HG03432 (cell line): ENCODE measurements at regions not wholly inside any gene's neighbourhood (a gene's known extent, or its start where the extent isn't known, plus 50 kb on each side); places are given as distances from the start of the nearest gene placed in this dataset.

ENCODE experiments used
- ATAC-seq: cut with Tn5 transposase; IDR thresholded peaks from one replicate; pipeline ENCODE4 v1.9.1; 2021; ENCODE audit warnings: mild to moderate bottlenecking, moderate library complexity; ENCODE audit not compliant: unreplicated experiment

DNA sequence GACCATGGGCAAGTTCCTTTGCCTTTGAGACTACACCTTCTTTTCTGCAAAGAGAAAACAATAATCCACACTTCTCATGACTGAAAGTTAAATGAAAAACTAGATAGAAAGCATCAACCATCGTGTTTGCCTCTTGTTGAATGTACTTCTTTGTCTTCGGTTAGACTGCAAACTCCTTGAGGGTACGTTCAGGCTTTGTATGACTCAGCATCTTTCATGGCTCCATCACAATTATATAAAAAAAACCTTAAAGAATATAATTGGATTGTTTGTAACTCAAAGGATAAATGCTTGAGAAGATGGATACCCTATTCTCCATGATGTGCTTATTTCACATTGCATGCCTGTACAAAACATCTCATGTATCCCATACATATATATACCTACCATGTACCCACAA lies 439.2 kb downstream of the MAFB start:
- ATAC-seq: no peak

DNA sequence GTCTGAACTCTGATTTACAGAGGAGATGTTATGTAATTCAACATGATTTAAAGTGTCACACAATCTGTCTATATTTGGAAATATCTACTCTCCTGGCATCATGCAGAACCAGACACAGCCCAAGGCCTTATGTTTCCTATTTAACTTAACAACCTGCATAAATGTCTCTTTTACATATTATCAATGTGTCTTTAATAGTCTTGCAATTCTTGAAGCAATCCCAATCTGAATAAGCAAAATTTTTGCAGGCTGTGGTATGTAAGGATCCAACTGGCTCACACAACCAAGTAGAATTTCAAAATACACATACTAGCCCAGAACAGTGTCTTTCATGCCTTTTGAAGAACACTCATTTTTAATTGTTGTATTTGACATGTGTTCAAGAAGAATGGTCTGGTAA lies 443.2 kb downstream of the MAFB start:
- ATAC-seq: no peak

DNA sequence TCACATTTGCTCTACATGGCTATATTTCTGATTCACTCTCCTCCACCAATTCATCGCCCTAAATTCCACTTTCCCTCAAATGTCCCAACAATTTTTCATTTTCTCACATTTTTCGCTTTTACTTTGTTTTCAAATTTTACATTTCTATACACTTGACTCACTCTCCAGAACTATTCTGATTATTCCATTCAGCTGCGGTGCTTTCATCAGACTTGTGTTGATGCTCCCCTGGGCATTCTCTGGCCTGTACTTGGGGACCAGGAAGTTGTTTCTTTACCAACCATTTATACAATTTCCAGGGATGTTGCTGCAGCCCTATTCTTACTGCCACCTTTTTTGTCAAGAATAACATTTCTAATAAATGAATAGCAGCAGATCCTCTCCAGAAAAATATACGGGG lies 444.8 kb downstream of the MAFB start:
- ATAC-seq: no peak

DNA sequence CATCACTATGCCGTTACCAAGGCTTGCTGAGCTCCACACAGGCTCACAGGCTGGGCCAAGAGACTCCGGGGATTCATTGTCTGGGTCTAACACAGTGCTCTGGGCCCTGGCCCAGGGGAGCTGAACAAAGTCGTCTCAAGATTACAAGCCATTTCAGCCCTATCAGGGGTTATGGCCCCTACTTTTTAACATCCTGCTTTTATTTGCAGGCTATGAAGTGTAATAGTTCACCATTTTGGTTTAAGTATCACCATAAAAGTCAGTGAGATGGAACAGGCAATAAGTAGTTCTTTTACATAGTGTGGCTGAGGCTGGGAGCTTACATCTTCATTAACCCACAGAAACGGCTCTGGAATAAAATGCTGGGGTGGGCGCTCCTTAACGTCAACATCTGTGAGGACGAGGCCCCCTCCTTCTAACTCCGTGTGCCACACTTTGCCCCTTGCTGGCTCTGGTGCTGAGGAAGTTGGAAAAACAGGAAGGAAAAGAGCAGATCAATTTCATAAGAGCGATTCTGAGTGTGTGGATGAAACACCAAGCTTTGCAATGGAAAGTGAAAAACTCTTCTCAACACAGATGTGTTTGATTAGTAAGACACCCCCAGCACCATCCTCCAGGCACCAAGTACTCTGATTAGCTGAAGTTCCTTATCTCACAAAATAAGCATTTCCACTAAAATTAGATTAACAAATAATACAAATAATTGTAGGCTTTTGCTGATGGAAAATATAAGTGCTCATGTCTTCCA lies 447.3 kb downstream of the MAFB start:
- ATAC-seq: no peak

DNA sequence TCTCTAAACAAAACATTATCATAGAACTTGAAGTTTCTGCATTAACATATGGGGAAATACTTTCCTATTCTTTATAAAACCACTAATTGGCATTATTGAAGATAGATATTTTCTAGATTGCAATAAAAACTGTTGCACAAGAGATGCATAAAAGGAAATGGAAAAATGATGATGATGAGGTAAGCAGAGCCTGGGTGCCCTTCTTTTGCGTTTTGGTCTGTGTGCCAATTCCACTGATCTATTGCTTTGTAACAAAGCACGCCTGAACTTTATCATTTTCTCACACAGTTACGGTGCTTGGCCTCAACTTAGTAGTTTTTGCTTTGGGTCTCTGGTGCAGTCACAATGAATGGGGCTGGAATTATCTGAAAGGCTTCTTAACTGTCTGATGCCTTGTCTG lies 450.5 kb downstream of the MAFB start:
- no peak for ATAC-seq

DNA sequence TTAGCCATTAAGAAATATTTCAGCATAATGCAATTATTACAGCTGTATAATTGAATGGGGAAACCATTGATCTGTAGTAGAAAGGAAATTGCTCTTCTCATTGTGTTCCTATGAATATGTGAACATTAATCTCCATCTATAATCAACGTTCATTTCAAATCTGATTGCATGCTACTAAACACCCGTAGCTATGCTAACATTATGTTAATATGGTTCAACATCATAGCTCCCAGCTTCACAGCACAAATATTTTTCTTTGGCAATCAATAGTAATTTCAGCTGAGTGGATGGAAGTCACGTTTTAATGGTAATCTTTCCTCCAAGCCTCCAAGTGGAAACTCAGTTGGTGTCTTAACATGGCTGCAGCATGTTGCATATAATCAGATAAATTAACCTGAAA lies 454.4 kb downstream of the MAFB start:
- ATAC-seq: no peak

DNA sequence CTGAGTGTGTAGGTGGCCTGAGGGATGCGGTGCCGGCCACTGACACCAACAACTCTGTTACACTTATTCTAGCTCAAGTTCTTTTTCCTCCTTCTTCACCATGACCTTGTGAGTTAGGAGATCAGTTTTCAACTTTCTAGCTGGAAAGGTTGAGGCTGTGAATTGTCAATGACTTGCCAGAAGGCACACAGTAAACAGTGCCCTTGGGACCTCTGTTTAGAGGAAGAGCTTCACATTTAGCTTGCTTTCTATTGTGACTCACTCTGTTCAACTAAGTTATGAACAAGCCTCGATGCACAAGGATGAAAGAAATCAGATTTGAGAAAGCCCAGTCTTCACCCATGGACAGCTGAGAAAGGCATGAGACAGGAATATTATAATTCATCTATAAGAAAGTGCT lies 455.6 kb downstream of the MAFB start:
- no peak for ATAC-seq

DNA sequence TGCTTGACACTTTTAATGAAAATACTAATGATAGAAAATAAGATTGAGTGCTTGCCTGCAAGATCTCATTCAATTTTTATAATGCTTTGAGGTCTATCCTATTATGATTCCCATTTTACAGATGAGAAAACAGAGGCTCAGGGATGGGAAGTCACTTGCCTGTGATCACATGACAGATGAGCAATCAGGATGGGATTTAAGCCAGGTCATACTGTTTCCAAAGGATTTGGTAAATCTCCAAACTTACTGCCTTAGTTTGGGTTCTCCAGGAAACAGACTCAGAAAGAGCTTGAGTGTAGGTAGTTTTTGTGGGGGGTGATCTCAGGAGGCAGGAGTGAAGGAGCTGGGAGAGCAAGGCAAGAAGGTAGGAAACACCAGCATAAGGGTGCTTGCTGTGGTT lies 456.3 kb downstream of the MAFB start:
- no peak for ATAC-seq

DNA sequence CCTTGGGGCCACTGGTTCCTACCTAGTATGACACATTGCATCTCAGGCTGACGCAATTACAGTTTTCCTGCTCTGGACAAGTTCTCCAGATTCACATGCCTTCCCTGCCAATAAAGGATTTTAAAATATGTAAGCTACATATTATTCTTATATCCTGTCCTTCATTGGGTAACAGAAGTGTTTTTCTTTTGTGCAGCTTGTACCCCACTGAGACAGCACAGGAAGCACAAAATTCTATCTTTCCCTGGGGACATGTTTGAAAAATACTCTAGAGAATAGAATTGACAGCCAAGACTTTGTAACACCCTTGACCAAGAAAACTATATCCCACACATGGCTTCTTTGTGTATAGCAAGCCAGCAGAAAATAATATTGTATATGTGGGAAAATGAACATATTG lies 456.8 kb downstream of the MAFB start:
- no peak for ATAC-seq

DNA sequence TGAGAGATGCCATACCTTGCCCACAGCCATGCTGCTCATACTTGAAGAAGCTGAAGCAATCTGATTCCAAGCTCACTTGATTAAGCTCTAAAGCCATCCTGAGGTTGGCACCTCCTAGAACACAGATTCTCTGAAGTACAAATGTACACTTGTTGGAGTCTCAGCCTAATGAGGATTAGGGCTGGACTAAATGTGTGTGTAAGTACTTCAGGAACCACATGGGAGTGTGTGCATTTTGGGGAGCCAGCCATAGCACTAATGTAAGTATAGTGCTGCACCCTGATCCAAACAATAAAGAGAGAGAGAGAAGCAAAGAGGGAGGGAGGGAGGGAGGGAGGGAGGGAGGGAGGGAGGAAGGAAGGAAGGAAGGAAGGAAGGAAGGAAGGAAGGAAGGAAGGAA lies 458.6 kb downstream of the MAFB start:
- no peak for ATAC-seq

DNA sequence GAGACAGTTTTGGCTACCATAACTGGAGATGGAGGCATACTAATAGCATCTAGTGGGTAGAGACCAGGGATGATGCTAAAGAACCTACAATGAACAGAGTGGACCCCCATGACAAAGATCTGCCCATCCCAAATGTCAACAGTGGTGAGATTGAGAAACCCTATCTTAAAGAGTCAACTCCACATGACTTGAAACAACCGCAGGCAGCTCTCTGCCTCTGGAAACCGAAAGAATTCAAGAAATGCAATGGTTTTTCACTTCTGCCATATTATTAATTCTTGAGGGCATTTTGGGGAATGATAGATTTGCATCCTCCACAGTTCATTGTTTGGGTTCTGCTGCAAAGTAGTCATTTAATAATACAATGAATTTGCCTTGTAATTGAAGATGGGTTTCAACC lies 463.4 kb downstream of the MAFB start:
- no peak for ATAC-seq

DNA sequence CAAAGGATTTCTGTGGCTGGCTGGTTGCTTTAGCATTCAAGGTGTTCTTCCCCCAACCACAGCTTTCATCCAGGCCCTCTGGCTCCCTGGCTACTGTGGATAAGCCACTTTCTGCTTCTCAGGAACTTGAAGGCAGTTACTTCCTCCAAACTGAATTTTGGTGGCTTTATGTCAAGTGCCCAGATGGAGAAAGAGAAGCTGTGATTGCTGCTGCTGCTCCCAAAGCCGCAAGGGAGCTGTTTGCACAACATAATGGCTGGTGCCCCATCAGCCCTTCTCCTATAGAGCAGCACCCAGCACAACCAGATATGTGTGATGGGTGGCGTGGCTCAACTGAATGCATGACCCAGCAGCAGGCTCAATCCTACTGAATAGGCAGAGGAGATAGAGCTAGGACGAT lies 465.2 kb downstream of the MAFB start:
- ATAC-seq: no peak

DNA sequence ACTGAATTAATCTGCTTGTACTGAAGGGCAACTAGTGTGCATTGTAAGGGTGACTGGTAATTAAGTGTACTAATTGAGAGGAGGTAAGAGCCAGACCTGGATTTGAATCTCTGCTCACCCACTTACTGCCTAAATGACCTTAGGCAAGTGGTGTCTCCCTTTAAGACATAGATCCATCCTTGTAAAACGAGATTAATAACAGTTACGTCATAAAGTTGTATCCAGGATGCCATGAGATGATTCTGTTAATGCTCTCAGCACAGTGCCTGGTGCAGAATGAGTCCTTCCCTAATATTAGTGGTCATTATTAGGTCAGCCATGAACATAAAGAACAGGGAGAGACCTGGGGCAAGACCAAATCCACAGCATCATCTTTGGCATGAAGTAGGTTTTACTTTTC lies 470.1 kb downstream of the MAFB start:
- ATAC-seq: no peak

DNA sequence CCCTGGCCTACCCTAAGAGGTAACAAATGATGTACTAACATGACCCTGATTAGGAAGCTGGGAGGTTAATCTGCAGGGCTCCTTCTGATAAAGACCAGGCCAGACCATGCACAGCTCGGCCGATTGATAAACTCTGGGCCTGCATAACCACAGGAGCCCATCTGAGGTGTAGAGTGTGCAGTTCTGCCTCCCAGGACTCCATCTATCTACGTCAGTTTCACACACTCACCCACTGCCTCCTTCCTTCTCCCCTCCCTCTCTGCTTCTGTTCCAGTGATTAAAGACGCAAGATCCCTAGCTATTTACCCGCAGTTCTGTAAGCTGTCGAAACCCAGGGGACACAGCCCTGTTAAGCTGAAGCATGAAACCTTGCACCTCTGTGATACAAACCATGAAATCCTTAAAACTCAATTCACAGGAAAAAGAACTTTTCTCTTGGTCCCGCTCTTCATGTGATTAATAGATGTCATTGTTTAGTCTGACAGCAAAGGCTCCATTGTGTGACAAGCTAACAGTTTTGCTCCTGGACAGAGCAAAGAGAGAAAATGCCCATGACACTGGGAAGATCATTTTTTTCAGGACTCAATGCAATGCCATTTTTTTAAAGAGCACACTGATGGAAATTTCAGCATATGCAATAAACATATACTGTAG lies 470.6 kb downstream of the MAFB start:
- ATAC-seq: no peak

DNA sequence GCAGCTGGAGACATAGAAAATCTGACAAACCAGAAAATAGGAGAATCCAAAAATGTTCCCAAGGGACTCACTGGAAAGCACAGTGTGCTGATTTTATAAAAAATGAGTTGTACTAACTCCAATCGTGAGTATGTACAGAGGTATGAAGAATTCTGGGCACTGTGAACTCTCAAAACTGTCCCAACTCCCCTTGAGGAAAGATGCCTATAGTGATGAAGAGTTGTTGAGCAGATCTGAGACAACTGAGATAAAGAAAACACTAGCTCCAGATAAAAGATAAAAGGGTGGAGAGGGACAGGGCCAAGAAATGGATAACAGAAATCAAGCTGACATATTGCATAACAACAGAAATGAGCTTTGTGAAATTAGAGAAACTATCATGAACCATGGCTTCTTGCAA lies 481.4 kb downstream of the MAFB start:
- no peak for ATAC-seq

DNA sequence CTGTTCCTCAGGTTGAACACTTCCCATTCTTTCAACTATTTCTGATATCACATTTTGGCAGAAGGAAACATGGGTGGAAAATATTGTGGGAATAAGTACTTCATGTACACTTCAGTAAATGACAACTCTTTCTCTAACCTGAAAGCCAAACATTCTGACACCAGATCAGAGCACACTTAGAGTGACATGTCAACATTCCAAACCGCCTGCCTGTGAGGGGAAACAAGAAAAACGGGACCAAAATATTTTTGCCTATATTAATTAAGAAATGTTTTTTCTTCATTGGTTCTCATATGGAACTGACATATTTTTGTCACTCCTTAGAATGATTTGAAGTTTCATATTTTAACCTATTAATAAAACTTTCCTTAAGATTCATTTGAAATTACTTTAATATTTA lies 483.1 kb downstream of the MAFB start:
- ATAC-seq: no peak

DNA sequence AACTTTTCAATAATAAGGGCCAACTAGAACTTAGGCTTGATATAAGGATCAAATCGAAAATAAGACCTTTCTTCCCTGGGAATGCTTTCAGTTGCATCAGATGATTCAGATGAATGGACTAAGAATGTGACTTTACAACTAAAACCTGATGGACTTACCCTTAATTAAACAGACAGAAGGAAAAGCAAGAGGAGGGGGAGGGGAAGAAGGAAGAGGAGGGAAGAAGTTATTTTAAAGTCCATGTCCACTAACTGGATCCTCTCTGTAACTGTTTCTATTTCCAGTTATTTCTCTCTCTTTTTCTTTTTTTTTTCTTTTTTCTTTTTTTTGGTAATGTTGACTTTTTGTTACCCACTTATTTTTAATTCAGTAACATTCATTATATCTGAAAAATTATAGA lies 486.0 kb downstream of the MAFB start:
- ATAC-seq: no peak

DNA sequence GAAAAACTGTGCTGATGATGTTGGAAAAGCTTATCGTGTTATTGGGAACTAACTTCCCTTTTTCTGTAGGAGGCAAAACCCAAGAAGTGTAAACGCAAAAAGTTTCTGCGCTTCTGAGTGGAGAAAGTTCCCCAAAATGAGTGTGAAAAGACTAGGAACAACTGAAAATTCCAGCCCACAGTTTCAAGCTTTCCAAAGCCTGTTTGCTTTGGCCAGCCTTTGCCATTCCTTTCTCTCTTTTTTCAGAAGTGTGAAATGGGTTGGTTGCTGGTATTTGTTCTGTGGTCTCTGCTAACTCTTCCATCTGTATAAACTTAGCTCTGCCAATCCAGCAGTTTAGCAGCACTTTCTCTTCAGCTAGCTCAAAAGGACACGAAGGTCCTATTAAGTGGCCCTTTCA lies 491.3 kb downstream of the MAFB start:
- no peak for ATAC-seq

DNA sequence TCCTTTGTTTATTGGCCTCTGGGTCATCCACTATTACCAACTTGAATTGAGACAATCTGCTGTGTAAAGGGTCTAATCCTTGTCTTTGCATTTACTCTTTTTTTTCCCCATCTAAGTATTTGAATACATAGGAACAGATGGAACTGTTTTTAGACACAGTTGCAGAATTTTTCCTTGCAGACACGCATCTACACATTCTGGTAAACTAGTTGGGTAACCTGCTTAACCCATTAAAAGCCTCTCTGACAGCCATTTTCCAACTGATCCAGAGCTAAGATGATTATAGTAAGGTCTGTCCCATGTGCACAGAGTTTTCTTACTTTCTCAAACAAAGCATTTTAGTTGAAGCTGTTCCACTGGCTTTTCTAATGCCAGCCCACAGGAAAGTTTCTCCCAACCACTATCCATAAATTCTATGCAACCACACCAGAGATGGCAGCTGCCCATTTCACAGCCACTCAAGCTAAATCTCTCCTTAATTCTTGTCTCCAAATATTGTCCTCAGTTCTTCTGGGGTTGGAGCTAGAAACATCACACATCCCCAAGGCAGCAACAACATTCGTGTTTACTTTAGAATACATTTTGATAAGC lies 492.1 kb downstream of the MAFB start:
- no peak for ATAC-seq

DNA sequence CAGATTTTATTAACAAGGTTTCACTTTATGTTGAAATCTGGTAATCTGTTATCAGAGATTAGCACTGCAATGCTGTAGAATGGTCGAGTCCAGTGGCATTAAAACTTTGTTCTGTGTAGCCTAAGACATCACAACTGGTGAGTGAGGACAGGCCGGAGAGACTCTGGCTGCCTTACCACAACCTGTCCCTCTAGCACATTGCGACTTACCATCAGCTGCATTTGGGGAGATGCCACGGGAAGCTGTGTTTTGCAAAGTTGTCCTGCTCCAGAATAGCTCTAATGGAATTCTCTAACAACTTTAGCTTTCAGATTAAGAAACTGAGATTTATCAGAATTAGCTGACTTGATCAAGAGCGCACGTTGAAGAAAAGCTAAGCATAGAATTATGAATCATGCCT lies 493.3 kb downstream of the MAFB start:
- no peak for ATAC-seq

DNA sequence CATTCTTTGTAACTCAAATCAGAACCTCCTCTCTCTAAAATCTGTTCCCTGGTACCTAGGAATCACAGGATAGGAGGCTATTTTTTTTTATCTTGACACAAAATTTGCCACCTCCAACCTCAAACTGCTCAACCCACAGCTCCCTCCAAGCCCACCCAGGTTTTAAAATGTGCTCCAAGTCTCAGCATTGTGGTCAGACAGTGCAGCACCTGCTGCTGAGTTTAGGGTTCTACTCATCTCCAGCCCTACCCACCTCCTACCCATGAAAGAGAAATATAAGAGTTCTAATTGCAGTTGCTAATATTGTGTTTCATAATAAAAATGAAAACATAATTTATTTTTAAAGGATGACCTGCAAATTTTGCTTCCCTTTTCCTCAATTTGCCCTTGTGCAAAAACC lies 496.5 kb downstream of the MAFB start:
- ATAC-seq: no peak

DNA sequence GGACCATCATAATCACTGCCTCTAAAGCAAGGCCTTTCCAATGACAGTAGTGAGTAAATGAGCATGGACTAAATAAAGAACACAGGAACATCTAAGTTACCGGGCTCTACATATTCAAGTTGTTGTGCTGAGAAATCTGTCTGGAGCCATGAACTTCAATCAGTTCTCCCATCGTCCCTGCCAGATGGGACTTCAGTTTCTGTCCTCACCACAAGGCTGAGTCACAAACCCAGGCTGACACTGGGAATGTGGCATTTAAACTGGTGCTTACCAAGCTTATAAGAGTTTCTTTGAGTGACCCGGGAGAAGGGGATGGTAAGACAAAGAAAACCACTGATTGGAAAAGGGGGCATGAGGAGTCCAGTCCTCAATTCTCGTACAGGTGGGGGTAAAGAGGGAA lies 497.0 kb downstream of the MAFB start:
- no peak for ATAC-seq

DNA sequence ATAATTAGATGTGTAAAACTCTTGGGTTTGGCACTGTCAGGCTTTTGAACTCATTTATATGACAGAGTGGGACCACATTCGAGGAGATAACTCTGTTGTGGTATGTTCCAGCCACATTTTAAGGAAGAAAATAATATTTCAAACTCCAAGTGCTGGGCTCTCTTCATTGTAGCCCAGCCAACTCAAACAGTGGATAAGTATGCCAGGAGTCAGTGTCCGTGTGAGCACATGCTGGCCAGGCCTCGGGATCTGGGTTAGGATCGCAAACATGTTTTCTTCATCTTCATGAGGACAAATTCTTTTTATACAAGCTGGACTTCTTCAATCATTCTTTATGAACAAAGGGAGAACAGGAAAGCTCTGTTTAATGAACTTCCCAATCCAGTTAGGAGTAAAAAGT lies 497.5 kb downstream of the MAFB start:
- ATAC-seq: no peak
